ENCODE measurements at regions not wholly inside any gene's neighbourhood (a gene's known extent, or its start where the extent isn't known, plus 50 kb on each side); places are given as distances from the start of the nearest gene placed in this dataset.

DNA sequence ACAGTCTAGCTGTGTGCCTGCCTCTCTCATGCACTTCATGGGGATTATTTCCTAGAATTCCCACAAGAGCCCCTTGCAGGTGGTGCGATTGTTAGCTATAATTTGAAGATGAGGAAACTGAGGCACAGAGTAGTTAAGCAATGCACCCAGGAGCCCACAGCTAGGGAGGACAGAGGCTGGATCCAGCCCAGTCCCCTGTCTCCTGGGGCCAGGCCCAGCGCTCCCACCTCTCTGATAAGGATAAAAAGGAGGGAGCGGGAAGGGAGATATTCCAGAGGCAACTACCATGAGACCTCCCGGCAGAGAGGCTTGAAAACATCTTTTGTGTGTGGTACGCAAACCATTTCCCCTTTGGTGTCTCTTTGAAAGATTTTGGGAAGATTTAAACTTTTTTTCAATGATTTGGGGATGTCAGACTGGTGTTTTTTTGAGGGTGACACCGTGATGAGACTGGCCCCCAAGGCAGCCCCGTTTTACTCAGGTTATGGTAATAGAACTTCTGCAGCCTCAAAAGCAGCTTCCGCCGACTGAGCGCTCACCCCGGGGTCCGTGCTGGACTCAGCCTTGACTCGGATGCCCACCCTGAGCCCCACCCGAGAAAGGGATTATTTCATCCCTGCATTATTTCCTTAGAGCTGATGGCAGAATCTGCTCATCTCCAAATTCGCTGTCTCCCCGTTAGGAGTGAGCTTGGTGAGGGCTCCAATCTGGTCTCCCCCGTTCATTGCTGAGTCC, 144.7 kb upstream of the IER5L start:
- no peak for TF ChIP-seq GLIS3 (CRISPR knock-in tag; IDR thresholded peaks at IDR 0.05)
- no peak for TF ChIP-seq RARB (CRISPR knock-in tag; IDR thresholded peaks at IDR 0.05)
- no peak for TF ChIP-seq SNAI2 (CRISPR knock-in tag; IDR thresholded peaks at IDR 0.05)
- no peak for TF ChIP-seq CSDC2 (CRISPR knock-in tag; IDR thresholded peaks at IDR 0.05)
- TF ChIP-seq, protein P1, sequence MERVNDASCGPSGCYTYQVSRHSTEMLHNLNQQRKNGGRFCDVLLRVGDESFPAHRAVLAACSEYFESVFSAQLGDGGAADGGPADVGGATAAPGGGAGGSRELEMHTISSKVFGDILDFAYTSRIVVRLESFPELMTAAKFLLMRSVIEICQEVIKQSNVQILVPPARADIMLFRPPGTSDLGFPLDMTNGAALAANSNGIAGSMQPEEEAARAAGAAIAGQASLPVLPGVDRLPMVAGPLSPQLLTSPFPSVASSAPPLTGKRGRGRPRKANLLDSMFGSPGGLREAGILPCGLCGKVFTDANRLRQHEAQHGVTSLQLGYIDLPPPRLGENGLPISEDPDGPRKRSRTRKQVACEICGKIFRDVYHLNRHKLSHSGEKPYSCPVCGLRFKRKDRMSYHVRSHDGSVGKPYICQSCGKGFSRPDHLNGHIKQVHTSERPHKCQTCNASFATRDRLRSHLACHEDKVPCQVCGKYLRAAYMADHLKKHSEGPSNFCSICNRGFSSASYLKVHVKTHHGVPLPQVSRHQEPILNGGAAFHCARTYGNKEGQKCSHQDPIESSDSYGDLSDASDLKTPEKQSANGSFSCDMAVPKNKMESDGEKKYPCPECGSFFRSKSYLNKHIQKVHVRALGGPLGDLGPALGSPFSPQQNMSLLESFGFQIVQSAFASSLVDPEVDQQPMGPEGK (CRISPR knock-in tag; IDR thresholded peaks at IDR 0.05; ENCODE audit: borderline replicate concordance): no peak
- TF ChIP-seq, protein P2, sequence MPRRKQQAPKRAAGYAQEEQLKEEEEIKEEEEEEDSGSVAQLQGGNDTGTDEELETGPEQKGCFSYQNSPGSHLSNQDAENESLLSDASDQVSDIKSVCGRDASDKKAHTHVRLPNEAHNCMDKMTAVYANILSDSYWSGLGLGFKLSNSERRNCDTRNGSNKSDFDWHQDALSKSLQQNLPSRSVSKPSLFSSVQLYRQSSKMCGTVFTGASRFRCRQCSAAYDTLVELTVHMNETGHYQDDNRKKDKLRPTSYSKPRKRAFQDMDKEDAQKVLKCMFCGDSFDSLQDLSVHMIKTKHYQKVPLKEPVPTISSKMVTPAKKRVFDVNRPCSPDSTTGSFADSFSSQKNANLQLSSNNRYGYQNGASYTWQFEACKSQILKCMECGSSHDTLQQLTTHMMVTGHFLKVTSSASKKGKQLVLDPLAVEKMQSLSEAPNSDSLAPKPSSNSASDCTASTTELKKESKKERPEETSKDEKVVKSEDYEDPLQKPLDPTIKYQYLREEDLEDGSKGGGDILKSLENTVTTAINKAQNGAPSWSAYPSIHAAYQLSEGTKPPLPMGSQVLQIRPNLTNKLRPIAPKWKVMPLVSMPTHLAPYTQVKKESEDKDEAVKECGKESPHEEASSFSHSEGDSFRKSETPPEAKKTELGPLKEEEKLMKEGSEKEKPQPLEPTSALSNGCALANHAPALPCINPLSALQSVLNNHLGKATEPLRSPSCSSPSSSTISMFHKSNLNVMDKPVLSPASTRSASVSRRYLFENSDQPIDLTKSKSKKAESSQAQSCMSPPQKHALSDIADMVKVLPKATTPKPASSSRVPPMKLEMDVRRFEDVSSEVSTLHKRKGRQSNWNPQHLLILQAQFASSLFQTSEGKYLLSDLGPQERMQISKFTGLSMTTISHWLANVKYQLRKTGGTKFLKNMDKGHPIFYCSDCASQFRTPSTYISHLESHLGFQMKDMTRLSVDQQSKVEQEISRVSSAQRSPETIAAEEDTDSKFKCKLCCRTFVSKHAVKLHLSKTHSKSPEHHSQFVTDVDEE (CRISPR knock-in tag; IDR thresholded peaks at IDR 0.05): no peak
- no peak for TF ChIP-seq OSR1 (CRISPR knock-in tag; IDR thresholded peaks at IDR 0.05)
- TF ChIP-seq, protein P3, sequence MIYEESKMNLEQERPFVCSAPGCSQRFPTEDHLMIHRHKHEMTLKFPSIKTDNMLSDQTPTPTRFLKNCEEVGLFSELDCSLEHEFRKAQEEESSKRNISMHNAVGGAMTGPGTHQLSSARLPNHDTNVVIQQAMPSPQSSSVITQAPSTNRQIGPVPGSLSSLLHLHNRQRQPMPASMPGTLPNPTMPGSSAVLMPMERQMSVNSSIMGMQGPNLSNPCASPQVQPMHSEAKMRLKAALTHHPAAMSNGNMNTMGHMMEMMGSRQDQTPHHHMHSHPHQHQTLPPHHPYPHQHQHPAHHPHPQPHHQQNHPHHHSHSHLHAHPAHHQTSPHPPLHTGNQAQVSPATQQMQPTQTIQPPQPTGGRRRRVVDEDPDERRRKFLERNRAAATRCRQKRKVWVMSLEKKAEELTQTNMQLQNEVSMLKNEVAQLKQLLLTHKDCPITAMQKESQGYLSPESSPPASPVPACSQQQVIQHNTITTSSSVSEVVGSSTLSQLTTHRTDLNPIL (CRISPR knock-in tag; IDR thresholded peaks at IDR 0.05; ENCODE audit: low read depth): no peak
- TF ChIP-seq ESRRG (CRISPR knock-in tag; IDR thresholded peaks at IDR 0.05): no peak
- TF ChIP-seq TOX (CRISPR knock-in tag; IDR thresholded peaks at IDR 0.05; ENCODE audit: borderline replicate concordance): no peak
- TF ChIP-seq ZFP3 (CRISPR knock-in tag; IDR thresholded peaks at IDR 0.05): no peak
- no peak for TF ChIP-seq ZC3H10 (CRISPR knock-in tag; IDR thresholded peaks at IDR 0.05)

Data from SK-N-SH treated with all-trans-retinoic acid at 6 μM for 48 hours (cell line).